IMR-90 (cell line): ENCODE measurements at regions not wholly inside any gene's neighbourhood (a gene's known extent, or its start where the extent isn't known, plus 50 kb on each side); places are given as distances from the start of the nearest gene placed in this dataset.

Experiments used
- BHLHE40 ChIP-seq: fragments of 150-350 bp; IDR thresholded peaks from 2 replicates; pipeline ENCODE4 v1.6.1; 2016; ENCODE audit warnings: mild to moderate bottlenecking, low read depth, low read length
- CHD1 ChIP-seq: IDR thresholded peaks from 2 replicates; pipeline ENCODE4 v1.6.1; 2012; ENCODE audit warnings: low read depth, low read length, improper control_type of control experiment
- MXI1 ChIP-seq: IDR thresholded peaks from 2 replicates; pipeline ENCODE4 v1.6.1; 2012; ENCODE audit warnings: low read depth, mild to moderate bottlenecking, low read length, moderate library complexity, borderline replicate concordance
- POLR2A ChIP-seq: IDR thresholded peaks from 2 replicates; pipeline ENCODE4 v1.6.1; 2012; ENCODE audit warnings: mild to moderate bottlenecking, low read depth, low read length
- RAD21 ChIP-seq: IDR thresholded peaks from 2 replicates; pipeline ENCODE4 v1.6.1; 2012; ENCODE audit warnings: low read length, improper control_type of control experiment
- TF ChIP-seq, protein P1 (sequence below): conservative IDR thresholded peaks from 2 replicates; pipeline ENCODE4 v1.5.1; 2012; ENCODE audit warnings: mild to moderate bottlenecking, low read depth, low read length, improper control_type of control experiment

GRCh38 chr3:174403831-174404230 is 455.3 kb upstream of the NAALADL2 start:
- TF ChIP-seq, protein P1, sequence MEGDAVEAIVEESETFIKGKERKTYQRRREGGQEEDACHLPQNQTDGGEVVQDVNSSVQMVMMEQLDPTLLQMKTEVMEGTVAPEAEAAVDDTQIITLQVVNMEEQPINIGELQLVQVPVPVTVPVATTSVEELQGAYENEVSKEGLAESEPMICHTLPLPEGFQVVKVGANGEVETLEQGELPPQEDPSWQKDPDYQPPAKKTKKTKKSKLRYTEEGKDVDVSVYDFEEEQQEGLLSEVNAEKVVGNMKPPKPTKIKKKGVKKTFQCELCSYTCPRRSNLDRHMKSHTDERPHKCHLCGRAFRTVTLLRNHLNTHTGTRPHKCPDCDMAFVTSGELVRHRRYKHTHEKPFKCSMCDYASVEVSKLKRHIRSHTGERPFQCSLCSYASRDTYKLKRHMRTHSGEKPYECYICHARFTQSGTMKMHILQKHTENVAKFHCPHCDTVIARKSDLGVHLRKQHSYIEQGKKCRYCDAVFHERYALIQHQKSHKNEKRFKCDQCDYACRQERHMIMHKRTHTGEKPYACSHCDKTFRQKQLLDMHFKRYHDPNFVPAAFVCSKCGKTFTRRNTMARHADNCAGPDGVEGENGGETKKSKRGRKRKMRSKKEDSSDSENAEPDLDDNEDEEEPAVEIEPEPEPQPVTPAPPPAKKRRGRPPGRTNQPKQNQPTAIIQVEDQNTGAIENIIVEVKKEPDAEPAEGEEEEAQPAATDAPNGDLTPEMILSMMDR, result no peak
- TF ChIP-seq RAD21, result no peak
- TF ChIP-seq POLR2A, result no peak
- no peak for TF ChIP-seq MXI1
- no peak for TF ChIP-seq CHD1
- TF ChIP-seq BHLHE40, result no peak
